NCI-H82 (cell line): ENCODE measurements at regions not wholly inside any gene's neighbourhood (a gene's known extent, or its start where the extent isn't known, plus 50 kb on each side); places are given as distances from the start of the nearest gene placed in this dataset.
"Not testable (repeated sequence)": the region's sequence is repeated elsewhere in the genome, so short reads cannot be mapped to it uniquely, and the experiment has no call there.

Experiments used
- DNase-seq: peaks from one replicate; lab custom pipeline; 2025; lab: John Stamatoyannopoulos, UW

- DNase-seq, result not testable (repeated sequence)
These were observed 154.5 kb upstream of the INTU start for GRCh38 chr4:127478271-127478670.

- DNase-seq, result peak; percentile 64
These were observed 153.6 kb upstream of the INTU start for GRCh38 chr4:127479031-127479622.

GRCh38 chr4:127482049-127482448, 150.7 kb upstream of the INTU start:
- no peak for DNase-seq

- no peak for DNase-seq
These were observed 148.6 kb upstream of the INTU start for GRCh38 chr4:127484117-127484516.

GRCh38 chr4:127486248-127486647, 146.5 kb upstream of the INTU start:
- DNase-seq, result no peak

- no peak for DNase-seq
These were observed 141.2 kb upstream of the INTU start for GRCh38 chr4:127491571-127491970.

GRCh38 chr4:127496875-127497274, 135.9 kb upstream of the INTU start:
- DNase-seq, result not testable (repeated sequence)

- no peak for DNase-seq
These were observed 134.4 kb upstream of the INTU start for GRCh38 chr4:127498366-127498765.

GRCh38 chr4:127500242-127500641, 132.5 kb upstream of the INTU start:
- DNase-seq, result no peak

GRCh38 chr4:127501103-127501502, 131.7 kb upstream of the INTU start:
- no peak for DNase-seq

- no peak for DNase-seq
These were observed 129.6 kb upstream of the INTU start for GRCh38 chr4:127503111-127503510.

GRCh38 chr4:127505203-127505602, 127.6 kb upstream of the INTU start:
- DNase-seq, result no peak

- no peak for DNase-seq
These were observed 126.5 kb upstream of the INTU start for GRCh38 chr4:127506283-127506682.

- no peak for DNase-seq
These were observed 123.6 kb upstream of the INTU start for GRCh38 chr4:127509155-127509554.

- not testable (repeated sequence) for DNase-seq
These were observed 120.1 kb upstream of the INTU start for GRCh38 chr4:127512672-127513071.

GRCh38 chr4:127515259-127515658, 117.5 kb upstream of the INTU start:
- DNase-seq, result peak; percentile 53

GRCh38 chr4:127518046-127518445, 114.7 kb upstream of the INTU start:
- DNase-seq, result no peak

- no peak for DNase-seq
These were observed 111.3 kb upstream of the INTU start for GRCh38 chr4:127521463-127521862.

GRCh38 chr4:127523369-127523768, 109.4 kb upstream of the INTU start:
- DNase-seq, result no peak

- DNase-seq, result peak; percentile 76
These were observed 107.1 kb upstream of the INTU start for GRCh38 chr4:127525608-127526007.

- no peak for DNase-seq
These were observed 104.5 kb upstream of the INTU start for GRCh38 chr4:127528302-127528701.

- DNase-seq, result not testable (repeated sequence)
These were observed 102.9 kb upstream of the INTU start for GRCh38 chr4:127529879-127530278.

GRCh38 chr4:127533028-127533700, 99.6 kb upstream of the INTU start:
- DNase-seq, result no peak
